ENCODE measurements at regions not wholly inside any gene's neighbourhood (a gene's known extent, or its start where the extent isn't known, plus 50 kb on each side); places are given as distances from the start of the nearest gene placed in this dataset.
"Not testable (repeated sequence)": the region's sequence is repeated elsewhere in the genome, so short reads cannot be mapped to it uniquely, and the experiment has no call there.

GRCh38 chr7:123270570-123270969 lies 70.8 kb upstream of the SLC13A1 start:
- Histone ChIP-seq H3K36me3 (ENCODE audit: insufficient read depth, low read length) (no peaks in the 10 kb centered on the region), H3K9me3 (ENCODE audit: low read depth, low read length) (no peaks in the 10 kb centered on the region), H3K27ac (ENCODE audit: low read depth, low read length) (no peak overlapping the region), H3K4me1 (ENCODE audit: insufficient read depth, low read length) (no peaks in the 10 kb centered on the region), H3K27me3 (ENCODE audit: insufficient read depth, low read length) (no peaks in the 10 kb centered on the region), H2AFZ (ENCODE audit: low read length) (no peak overlapping the region), H3K4me2 (ENCODE audit: insufficient read depth, low read length) (no peak overlapping the region), H3K4me3 (ENCODE audit: insufficient read depth, low read length) (no peak overlapping the region), H3K79me2 (ENCODE audit: insufficient read depth, low read length) (no peaks in the 10 kb centered on the region), H4K20me1 (ENCODE audit: insufficient read depth, low read length) (no peaks in the 10 kb centered on the region)
- no peak for DNase-seq (ENCODE audit: insufficient read length, low spot score, missing footprints)
- TF ChIP-seq CTCF (IDR thresholded peaks at IDR 0.05; ENCODE audit: extremely low read depth, low read depth, low read length): no peak

- TF ChIP-seq CTCF (IDR thresholded peaks at IDR 0.05; ENCODE audit: extremely low read depth, low read depth, low read length): no peak
- Histone ChIP-seq H2AFZ (ENCODE audit: low read length) (no peak overlapping the region), H3K36me3 (ENCODE audit: insufficient read depth, low read length) (no peaks in the 10 kb centered on the region), H3K27ac (ENCODE audit: low read depth, low read length) (no peak overlapping the region), H4K20me1 (ENCODE audit: insufficient read depth, low read length) (no peaks in the 10 kb centered on the region), H3K79me2 (ENCODE audit: insufficient read depth, low read length) (no peaks in the 10 kb centered on the region), H3K9me3 (ENCODE audit: low read depth, low read length) (no peaks in the 10 kb centered on the region), H3K4me1 (ENCODE audit: insufficient read depth, low read length) (no peaks in the 10 kb centered on the region), H3K4me3 (ENCODE audit: insufficient read depth, low read length) (no peak overlapping the region), H3K27me3 (ENCODE audit: insufficient read depth, low read length) (no peaks in the 10 kb centered on the region), H3K4me2 (ENCODE audit: insufficient read depth, low read length) (no peak overlapping the region)
- DNase-seq (ENCODE audit: insufficient read length, low spot score, missing footprints): no peak
Measured at GRCh38 chr7:123265853-123266252, 66.1 kb upstream of the SLC13A1 start.

- H3K27me3 ChIP-seq (ENCODE audit: insufficient read depth, low read length); H3K4me1 ChIP-seq (ENCODE audit: insufficient read depth, low read length); H3K79me2 ChIP-seq (ENCODE audit: insufficient read depth, low read length); H3K9me3 ChIP-seq (ENCODE audit: low read depth, low read length); H3K4me2 ChIP-seq (ENCODE audit: insufficient read depth, low read length); H2AFZ ChIP-seq (ENCODE audit: low read length); H3K36me3 ChIP-seq (ENCODE audit: insufficient read depth, low read length); H4K20me1 ChIP-seq (ENCODE audit: insufficient read depth, low read length); H3K4me3 ChIP-seq (ENCODE audit: insufficient read depth, low read length); H3K27ac ChIP-seq (ENCODE audit: low read depth, low read length); DNase-seq (ENCODE audit: insufficient read length, low spot score, missing footprints): not testable (repeated sequence)
Measured at GRCh38 chr7:123264820-123265219, 65.1 kb upstream of the SLC13A1 start.

- H3K36me3 ChIP-seq (ENCODE audit: insufficient read depth, low read length): no peaks in the 10 kb centered on the region
- no peaks in the 10 kb centered on the region for H4K20me1 ChIP-seq (ENCODE audit: insufficient read depth, low read length)
- no peaks in the 10 kb centered on the region for H3K4me1 ChIP-seq (ENCODE audit: insufficient read depth, low read length)
- H2AFZ ChIP-seq (ENCODE audit: low read length): no peak overlapping the region
- H3K9me3 ChIP-seq (ENCODE audit: low read depth, low read length): no peaks in the 10 kb centered on the region
- H3K27me3 ChIP-seq (ENCODE audit: insufficient read depth, low read length): no peaks in the 10 kb centered on the region
- H3K79me2 ChIP-seq (ENCODE audit: insufficient read depth, low read length): no peaks in the 10 kb centered on the region
- no peak for TF ChIP-seq CTCF (IDR thresholded peaks at IDR 0.05; ENCODE audit: extremely low read depth, low read depth, low read length)
- no peak overlapping the region for H3K27ac ChIP-seq (ENCODE audit: low read depth, low read length)
- no peak for DNase-seq (ENCODE audit: insufficient read length, low spot score, missing footprints)
- no peak overlapping the region for H3K4me3 ChIP-seq (ENCODE audit: insufficient read depth, low read length)
- H3K4me2 ChIP-seq (ENCODE audit: insufficient read depth, low read length): no peak overlapping the region
Measured at GRCh38 chr7:123260428-123260960, 60.7 kb upstream of the SLC13A1 start.
